ENCODE measurements at regions not wholly inside any gene's neighbourhood (a gene's known extent, or its start where the extent isn't known, plus 50 kb on each side); places are given as distances from the start of the nearest gene placed in this dataset.

- TF ChIP-seq POLR2A (IDR thresholded peaks at IDR 0.05; ENCODE audit: low read length): no peak
- no peak for TF ChIP-seq GATA1 (IDR thresholded peaks at IDR 0.05; ENCODE audit: low read depth, low read length)
Observed at GRCh38 chr5:2132497-2132847, 249.7 kb upstream of the IRX4 start.
